ENCODE measurements at regions not wholly inside any gene's neighbourhood (a gene's known extent, or its start where the extent isn't known, plus 50 kb on each side); places are given as distances from the start of the nearest gene placed in this dataset.

GRCh38 chr6:138663892-138664291 lies 109.7 kb upstream of the CCDC28A start:
- Histone ChIP-seq H3K27ac (ENCODE audit: extremely low read depth, low read depth, low read length) (no peak overlapping the region), H3K36me3 (ENCODE audit: control insufficient read depth in 2 of 2, insufficient read depth in 1 of 2, low read length in 2 of 2) (no peaks in the 10 kb centered on the region), H3K9me3 (ENCODE audit: control insufficient read depth, insufficient read depth, low read depth, low read length) (no peaks in the 10 kb centered on the region), H3K4me3 (ENCODE audit: low read depth, low read length) (no peak overlapping the region), H3K4me1 (ENCODE audit: control insufficient read depth, insufficient read depth, low read length) (peaks cover 6% of the 10 kb centered on the region)
- ChIA-PET POLR2A (interaction anchor here (0.6 kb wide), 1 partner anchor 9 kb away, joined by 4 read pairs; no protein-coding TSS in a partner anchor), CTCF (interaction anchor here (0.7 to 0.8 kb wide), 2 partner anchors 29 to 102 kb away, joined by 3 read pairs; no protein-coding TSS in a partner anchor)
- TF ChIP-seq ZNF19 (tag by site-specific recombination; IDR thresholded peaks at IDR 0.05; ENCODE audit: low read depth) (no peak), ZNF530 (tag by site-specific recombination; IDR thresholded peaks at IDR 0.05; ENCODE audit: low read depth) (no peak), ZNF211 (tag by site-specific recombination; IDR thresholded peaks at IDR 0.05; ENCODE audit: low read depth) (no peak), ZNF133 (tag by site-specific recombination; IDR thresholded peaks at IDR 0.05) (no peak), PRDM4 (tag by site-specific recombination; IDR thresholded peaks at IDR 0.05) (no peak), HOXA7 (CRISPR knock-in tag; IDR thresholded peaks at IDR 0.05; ENCODE audit: borderline replicate concordance) (no peak), ZNF292 (tag by site-specific recombination; IDR thresholded peaks at IDR 0.05; ENCODE audit: borderline replicate concordance, low read depth) (no peak), INSM2 (tag by site-specific recombination; IDR thresholded peaks at IDR 0.05) (no peak), SP3 (tag by site-specific recombination; IDR thresholded peaks at IDR 0.05) (no peak), ZNF621 (tag by site-specific recombination; IDR thresholded peaks at IDR 0.05) (no peak), ZBTB20 (tag by site-specific recombination; IDR thresholded peaks at IDR 0.05) (no peak), KLF1 (tag by site-specific recombination; IDR thresholded peaks at IDR 0.05) (no peak), KLF9 (tag by site-specific recombination; IDR thresholded peaks at IDR 0.05; ENCODE audit: low read depth) (no peak), ZNF394 (tag by site-specific recombination; IDR thresholded peaks at IDR 0.05; ENCODE audit: borderline replicate concordance) (no peak), ZSCAN4 (tag by site-specific recombination; IDR thresholded peaks at IDR 0.05) (no peak)

- TF ChIP-seq ZNF311 (tag by site-specific recombination; IDR thresholded peaks at IDR 0.05; ENCODE audit: borderline replicate concordance) (no peak), ZNF10 (tag by site-specific recombination; IDR thresholded peaks at IDR 0.05) (peak; percentile 94)
- no peaks in the 10 kb centered on the region for H3K36me3 ChIP-seq (ENCODE audit: control insufficient read depth in 2 of 2, insufficient read depth in 1 of 2, low read length in 2 of 2)
- H3K27ac ChIP-seq (ENCODE audit: extremely low read depth, low read depth, low read length), result no peak overlapping the region
- ChIA-PET POLR2A (no interaction called here), CTCF (interaction anchor here (0.7 to 2.0 kb wide), 4 partner anchors 27 to 101 kb away, joined by 3 to 6 read pairs (median 3); no protein-coding TSS in a partner anchor)
- peaks cover 6% of the 10 kb centered on the region for H3K4me1 ChIP-seq (ENCODE audit: control insufficient read depth, insufficient read depth, low read length)
- no peak overlapping the region for H3K4me3 ChIP-seq (ENCODE audit: low read depth, low read length)
- H3K9me3 ChIP-seq (ENCODE audit: control insufficient read depth, insufficient read depth, low read depth, low read length), result no peaks in the 10 kb centered on the region
Observed at GRCh38 chr6:138664745-138665144, 108.8 kb upstream of the CCDC28A start.

- Histone ChIP-seq H3K36me3 (ENCODE audit: control insufficient read depth in 2 of 2, insufficient read depth in 1 of 2, low read length in 2 of 2) (no peaks in the 10 kb centered on the region), H3K27ac (ENCODE audit: extremely low read depth, low read depth, low read length) (no peak overlapping the region), H3K4me3 (ENCODE audit: low read depth, low read length) (no peak overlapping the region), H3K4me1 (ENCODE audit: control insufficient read depth, insufficient read depth, low read length) (peaks cover 6% of the 10 kb centered on the region), H3K9me3 (ENCODE audit: control insufficient read depth, insufficient read depth, low read depth, low read length) (no peaks in the 10 kb centered on the region)
- ChIA-PET POLR2A (no interaction called here), CTCF (no interaction called here)
- TF ChIP-seq ZNF629 (tag by site-specific recombination; IDR thresholded peaks at IDR 0.05) (no peak), ZNF335 (tag by site-specific recombination; conservative IDR thresholded peaks at IDR 0.05) (no peak), ZNF221 (tag by site-specific recombination; IDR thresholded peaks at IDR 0.05; ENCODE audit: borderline replicate concordance) (no peak), ZBTB48 (tag by site-specific recombination; IDR thresholded peaks at IDR 0.05) (no peak), ZBTB26 (tag by site-specific recombination; optimal IDR thresholded peaks at IDR 0.05) (no peak), GLI2 (tag by site-specific recombination; IDR thresholded peaks at IDR 0.05; ENCODE audit: borderline replicate concordance, low read depth) (no peak), ZNF530 (tag by site-specific recombination; IDR thresholded peaks at IDR 0.05; ENCODE audit: low read depth) (no peak), ZNF610 (tag by site-specific recombination; IDR thresholded peaks at IDR 0.05; ENCODE audit: borderline replicate concordance) (no peak), SP2 (tag by site-specific recombination; IDR thresholded peaks at IDR 0.05) (no peak), ZNF488 (tag by site-specific recombination; IDR thresholded peaks at IDR 0.05) (no peak)
Observed at GRCh38 chr6:138666636-138667035, 106.9 kb upstream of the CCDC28A start.

Data from HEK293 (cell line).